ENCODE measurements at regions not wholly inside any gene's neighbourhood (a gene's known extent, or its start where the extent isn't known, plus 50 kb on each side); places are given as distances from the start of the nearest gene placed in this dataset.

DNA sequence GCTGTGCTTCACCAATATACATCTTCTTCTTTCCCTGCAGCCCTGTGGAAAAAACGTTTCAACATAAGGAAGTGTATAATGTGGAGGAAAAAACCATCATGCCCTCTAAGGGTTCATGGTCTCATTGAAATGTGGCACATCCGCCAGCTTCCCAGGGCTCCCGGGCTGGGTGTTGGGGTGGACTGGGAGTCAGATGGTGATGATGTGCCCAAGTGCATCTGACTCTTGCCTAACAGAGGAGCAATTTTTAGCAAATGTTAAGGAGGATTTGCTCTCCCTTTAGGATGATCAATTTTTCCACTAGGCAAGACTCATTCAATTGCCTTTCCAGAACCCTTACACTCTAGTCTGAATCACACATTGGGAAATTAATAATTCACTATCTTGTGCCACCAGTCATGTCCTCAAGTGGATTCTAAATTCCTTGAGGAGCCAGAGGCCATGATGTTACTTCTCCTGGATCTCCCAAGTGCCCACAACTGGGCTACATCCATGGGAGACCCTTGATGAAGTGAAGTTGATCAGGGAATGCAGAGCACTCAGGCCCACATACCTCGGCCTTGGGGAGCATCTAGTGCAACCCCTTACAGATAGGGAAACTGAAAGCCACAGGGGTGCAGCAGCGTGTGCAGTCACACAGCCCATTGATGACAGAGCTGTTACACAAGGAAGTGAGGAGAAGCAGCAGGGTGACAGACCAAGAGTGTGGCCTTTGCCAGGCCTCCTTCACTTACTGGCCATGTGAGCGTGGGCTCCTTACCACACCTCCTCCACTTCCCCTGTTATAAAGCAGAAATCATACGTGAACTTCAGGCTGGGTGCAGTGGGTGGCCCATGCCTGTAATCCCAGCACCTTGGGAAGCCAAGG lies 100.0 kb upstream of the SLC44A3 start:
- in situ Hi-C loops (cut with MboI; ENCODE audit: low sequenced_read_pairs in 4 of 4) = no loop called here
- H3K27ac ChIP-seq = no peak overlapping the region
- ATAC-seq = no peak
- no peaks in the 10 kb centered on the region for H3K27me3 ChIP-seq
- no peak overlapping the region for H3K4me3 ChIP-seq
- no peaks in the 10 kb centered on the region for H3K36me3 ChIP-seq
- H3K4me1 ChIP-seq = no peaks in the 10 kb centered on the region
- intact Hi-C loops (cut with DNase I; ENCODE audit: low total_unique reads) = no loop called here
- TF ChIP-seq, protein P1, sequence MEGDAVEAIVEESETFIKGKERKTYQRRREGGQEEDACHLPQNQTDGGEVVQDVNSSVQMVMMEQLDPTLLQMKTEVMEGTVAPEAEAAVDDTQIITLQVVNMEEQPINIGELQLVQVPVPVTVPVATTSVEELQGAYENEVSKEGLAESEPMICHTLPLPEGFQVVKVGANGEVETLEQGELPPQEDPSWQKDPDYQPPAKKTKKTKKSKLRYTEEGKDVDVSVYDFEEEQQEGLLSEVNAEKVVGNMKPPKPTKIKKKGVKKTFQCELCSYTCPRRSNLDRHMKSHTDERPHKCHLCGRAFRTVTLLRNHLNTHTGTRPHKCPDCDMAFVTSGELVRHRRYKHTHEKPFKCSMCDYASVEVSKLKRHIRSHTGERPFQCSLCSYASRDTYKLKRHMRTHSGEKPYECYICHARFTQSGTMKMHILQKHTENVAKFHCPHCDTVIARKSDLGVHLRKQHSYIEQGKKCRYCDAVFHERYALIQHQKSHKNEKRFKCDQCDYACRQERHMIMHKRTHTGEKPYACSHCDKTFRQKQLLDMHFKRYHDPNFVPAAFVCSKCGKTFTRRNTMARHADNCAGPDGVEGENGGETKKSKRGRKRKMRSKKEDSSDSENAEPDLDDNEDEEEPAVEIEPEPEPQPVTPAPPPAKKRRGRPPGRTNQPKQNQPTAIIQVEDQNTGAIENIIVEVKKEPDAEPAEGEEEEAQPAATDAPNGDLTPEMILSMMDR (IDR thresholded peaks at IDR 0.05 in 4 of 5, conservative IDR thresholded peaks at IDR 0.05 in 1 of 5) = no peak
- TF ChIP-seq POLR2A (IDR thresholded peaks at IDR 0.05) = no peak
- DNase-seq = no peak
- no peaks in the 10 kb centered on the region for H3K9me3 ChIP-seq

GRCh38 chr1:94716965-94717364 lies 103.2 kb upstream of the SLC44A3 start:
- intact Hi-C loops (cut with DNase I; ENCODE audit: low total_unique reads) (no loop called here), in situ Hi-C loops (cut with MboI; ENCODE audit: low sequenced_read_pairs in 4 of 4) (no loop called here)

GRCh38 chr1:94715321-94715720 lies 104.8 kb upstream of the SLC44A3 start:
- in situ Hi-C loops (cut with MboI; ENCODE audit: low sequenced_read_pairs in 4 of 4) = no loop called here
- no peaks in the 10 kb centered on the region for H3K9me3 ChIP-seq
- no peak for ATAC-seq

More at GRCh38 chr1:94716965-94717364, 103.2 kb upstream of the SLC44A3 start:
- no peaks in the 10 kb centered on the region for H3K27me3 ChIP-seq
- no peak overlapping the region for H3K4me3 ChIP-seq
- no peaks in the 10 kb centered on the region for H3K9me3 ChIP-seq
- no peaks in the 10 kb centered on the region for H3K4me1 ChIP-seq
- no peak for ATAC-seq
- H3K27ac ChIP-seq = no peak overlapping the region
- no peak for DNase-seq
- no peak for TF ChIP-seq POLR2A (IDR thresholded peaks at IDR 0.05)
- TF ChIP-seq, protein P1 (IDR thresholded peaks at IDR 0.05 in 4 of 5, conservative IDR thresholded peaks at IDR 0.05 in 1 of 5) = no peak
- H3K36me3 ChIP-seq = no peaks in the 10 kb centered on the region

DNA sequence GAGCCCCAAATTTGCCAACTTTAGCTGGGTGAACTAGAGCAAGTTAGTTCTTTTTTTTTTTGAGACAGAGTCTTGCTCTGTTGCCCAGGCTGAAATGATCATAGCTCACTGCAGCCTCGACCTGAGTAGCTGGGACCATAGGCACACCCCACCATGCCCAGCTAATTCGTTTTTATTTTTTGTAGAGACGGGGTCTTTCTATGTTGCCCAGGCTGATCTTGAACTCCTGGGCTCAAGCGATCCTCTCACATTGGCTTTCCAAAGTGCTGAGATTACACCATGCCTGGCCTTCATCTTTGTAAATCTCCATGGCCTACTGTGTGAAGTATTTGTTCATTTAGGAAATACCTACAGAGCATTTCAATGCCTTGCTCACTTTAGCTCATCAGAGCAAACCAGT lies 105.6 kb upstream of the SLC44A3 start:
- Histone ChIP-seq H3K9me3 (no peaks in the 10 kb centered on the region), H3K4me3 (no peak overlapping the region), H3K36me3 (no peaks in the 10 kb centered on the region), H3K4me1 (no peaks in the 10 kb centered on the region), H3K27me3 (no peaks in the 10 kb centered on the region), H3K27ac (peak overlapping the region in 3 of 4 donors; percentile 56 to 64 (median 63))
- in situ Hi-C loops (cut with MboI; ENCODE audit: low sequenced_read_pairs in 4 of 4) = no loop called here
- no peak for TF ChIP-seq POLR2A (IDR thresholded peaks at IDR 0.05)
- TF ChIP-seq, protein P1 (IDR thresholded peaks at IDR 0.05 in 4 of 5, conservative IDR thresholded peaks at IDR 0.05 in 1 of 5) = no peak
- intact Hi-C loops (cut with DNase I; ENCODE audit: low total_unique reads) = no loop called here
- DNase-seq (no peak), ATAC-seq (no peak)

More at GRCh38 chr1:94715321-94715720, 104.8 kb upstream of the SLC44A3 start:
- no peaks in the 10 kb centered on the region for H3K36me3 ChIP-seq
- TF ChIP-seq, protein P1 (IDR thresholded peaks at IDR 0.05 in 4 of 5, conservative IDR thresholded peaks at IDR 0.05 in 1 of 5) = no peak
- TF ChIP-seq POLR2A (IDR thresholded peaks at IDR 0.05) = no peak
- no peak overlapping the region for H3K4me3 ChIP-seq
- H3K4me1 ChIP-seq = no peaks in the 10 kb centered on the region
- no peaks in the 10 kb centered on the region for H3K27me3 ChIP-seq
- no peak overlapping the region for H3K27ac ChIP-seq
- intact Hi-C loops (cut with DNase I; ENCODE audit: low total_unique reads) = no loop called here
- no peak for DNase-seq
